ENCODE measurements at regions not wholly inside any gene's neighbourhood (a gene's known extent, or its start where the extent isn't known, plus 50 kb on each side); places are given as distances from the start of the nearest gene placed in this dataset.
"Not testable (repeated sequence)": the region's sequence is repeated elsewhere in the genome, so short reads cannot be mapped to it uniquely, and the experiment has no call there.

- peak; percentile 58 for DNase-seq
Measured at GRCh38 chr1:232335741-232336293, 294.1 kb downstream of the SIPA1L2 start.

DNA sequence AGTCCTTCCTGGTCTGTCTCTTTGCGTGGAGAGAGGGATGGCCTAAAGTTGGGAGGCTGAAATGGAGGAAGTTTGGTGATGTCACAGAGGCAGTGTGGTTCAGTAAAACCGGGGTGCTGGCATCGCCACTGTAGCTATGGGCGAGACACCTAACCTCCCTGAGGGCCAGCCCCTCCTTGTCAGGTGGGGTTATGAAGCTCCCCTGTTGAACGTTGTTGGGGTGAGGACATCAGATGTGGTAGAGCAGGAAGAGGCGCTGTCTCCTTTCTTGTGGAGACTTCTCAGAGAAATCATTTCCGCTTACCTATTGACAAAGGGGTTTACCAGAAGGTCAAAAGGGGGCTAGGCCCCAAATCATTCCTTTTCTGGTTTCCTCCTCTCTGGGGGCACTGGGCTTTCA, 294.7 kb downstream of the SIPA1L2 start:
- no peak for DNase-seq

- DNase-seq, result no peak
Measured at GRCh38 chr1:232334811-232335210, 295.1 kb downstream of the SIPA1L2 start.

- no peak for DNase-seq
Measured at GRCh38 chr1:232334246-232334645, 295.7 kb downstream of the SIPA1L2 start.

GRCh38 chr1:232333419-232333767, 296.5 kb downstream of the SIPA1L2 start:
- no peak for DNase-seq

DNA sequence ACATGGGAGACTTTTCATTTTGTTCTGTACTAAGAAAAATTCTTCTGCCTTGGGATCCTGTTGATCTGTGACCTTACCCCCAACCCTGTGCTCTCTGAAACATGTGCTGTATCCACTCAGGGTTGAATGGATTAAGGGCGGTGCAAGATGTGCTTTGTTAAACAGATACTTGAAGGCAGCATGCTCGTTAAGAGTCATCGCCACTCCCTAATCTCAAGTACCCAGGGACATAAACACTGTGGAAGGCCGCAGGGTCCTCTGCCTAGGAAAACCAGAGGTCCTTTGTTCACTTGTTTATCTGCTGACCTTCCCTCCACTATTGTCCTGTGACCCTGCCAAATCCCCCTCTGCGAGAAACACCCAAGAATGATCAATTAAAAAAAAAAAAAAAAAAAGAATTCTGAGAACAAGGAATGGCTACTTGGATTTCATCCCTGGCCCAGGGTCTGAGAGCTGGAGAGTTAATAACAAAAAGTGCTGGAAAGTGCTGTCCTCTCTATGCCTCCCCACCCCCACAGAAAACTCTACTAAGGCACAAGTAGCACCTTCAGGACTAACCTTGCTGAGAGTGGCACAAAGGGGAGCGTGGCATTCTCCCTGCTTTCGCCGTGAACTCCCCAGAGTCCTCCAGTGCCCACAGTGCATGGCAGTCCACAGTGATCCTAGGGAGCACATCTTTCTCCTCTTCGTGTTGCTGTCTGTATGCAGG, 297.1 kb downstream of the SIPA1L2 start:
- DNase-seq, result not testable (repeated sequence)

DNA sequence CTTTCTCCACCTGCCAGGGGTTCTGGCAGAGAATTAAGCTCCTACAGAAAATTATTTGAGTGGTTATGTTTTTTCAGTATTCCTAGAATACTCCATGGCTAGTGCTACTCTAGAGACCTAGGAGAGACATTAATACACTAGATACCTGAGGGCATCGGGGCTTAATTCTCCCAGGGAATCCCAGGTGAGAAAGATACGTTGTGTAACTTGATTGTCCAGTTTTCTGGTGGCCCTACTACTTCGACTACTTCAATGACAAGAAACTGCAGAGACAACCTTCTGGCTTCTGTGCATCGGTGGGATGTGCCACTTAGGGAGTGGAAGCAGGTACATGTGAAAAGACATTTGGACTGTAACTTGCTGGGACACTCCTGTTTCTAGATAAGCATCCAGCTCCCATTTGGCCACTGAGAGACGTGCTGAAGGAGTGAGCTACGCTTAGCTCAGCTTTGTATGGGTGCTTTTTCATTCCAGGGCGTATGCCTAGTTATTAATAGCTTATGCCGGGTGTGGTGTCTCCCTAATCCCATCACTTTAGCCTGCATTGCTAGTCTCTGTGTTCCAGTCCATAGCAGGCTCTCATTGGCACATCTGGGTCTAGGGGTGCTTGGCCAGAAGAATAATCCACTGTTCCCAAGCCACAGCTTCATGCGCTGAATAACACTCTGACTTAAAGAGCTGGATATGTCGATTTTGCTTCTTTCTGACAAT, 300.7 kb downstream of the SIPA1L2 start:
- DNase-seq, result no peak

DNA sequence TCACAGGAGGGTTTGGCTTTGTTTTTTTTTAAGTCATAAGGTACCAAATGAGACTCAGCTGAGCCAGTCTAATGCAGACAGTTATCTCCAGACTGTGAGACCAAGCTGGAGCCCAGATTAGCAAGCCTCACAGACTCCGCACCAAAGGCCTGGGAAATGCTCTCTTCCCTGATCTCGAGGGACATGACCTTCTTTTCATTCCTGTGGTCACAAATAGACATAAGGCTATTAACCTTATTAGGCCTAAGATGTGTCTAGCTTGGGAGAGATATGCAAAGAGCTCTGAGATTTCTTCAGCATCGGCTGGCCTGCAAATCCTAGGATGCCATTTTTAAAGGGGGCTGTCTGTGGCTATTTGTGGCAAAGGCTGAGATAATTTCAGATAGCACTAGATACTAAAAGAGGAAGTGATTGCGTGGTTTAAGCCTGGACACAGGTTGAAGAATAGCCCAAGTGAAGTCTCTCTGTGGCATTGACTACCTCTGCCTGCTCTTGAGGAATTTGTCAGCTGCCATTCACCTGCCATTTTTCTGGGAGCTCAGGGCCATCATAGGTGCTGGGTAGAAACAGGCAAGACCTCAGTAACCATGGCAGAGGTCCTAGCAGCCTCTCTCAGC, 301.3 kb downstream of the SIPA1L2 start:
- peak; percentile 64 for DNase-seq

GRCh38 chr1:232327899-232328298, 302.0 kb downstream of the SIPA1L2 start:
- DNase-seq, result no peak

DNA sequence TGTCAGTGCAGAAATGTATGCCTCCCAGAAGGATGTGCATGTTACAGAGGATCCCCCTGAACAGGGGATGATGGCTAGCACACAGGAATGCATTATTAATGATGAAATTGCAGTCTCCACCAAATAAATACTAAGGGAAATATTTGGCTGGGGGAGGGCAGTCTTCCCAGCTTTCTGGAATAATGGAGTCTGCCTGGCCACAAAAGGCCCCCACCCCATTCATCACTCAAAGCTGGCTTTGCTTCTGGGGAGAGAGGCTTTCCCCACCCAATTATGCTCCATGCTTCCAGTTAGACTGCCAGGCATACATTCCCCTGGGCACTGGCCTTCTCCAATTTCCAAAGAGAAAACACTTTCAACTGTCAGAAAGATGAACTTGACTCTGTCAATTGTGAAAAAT, 302.7 kb downstream of the SIPA1L2 start:
- peak; percentile 73 for DNase-seq

GRCh38 chr1:232322162-232322734, 307.7 kb downstream of the SIPA1L2 start:
- DNase-seq, result no peak

DNA sequence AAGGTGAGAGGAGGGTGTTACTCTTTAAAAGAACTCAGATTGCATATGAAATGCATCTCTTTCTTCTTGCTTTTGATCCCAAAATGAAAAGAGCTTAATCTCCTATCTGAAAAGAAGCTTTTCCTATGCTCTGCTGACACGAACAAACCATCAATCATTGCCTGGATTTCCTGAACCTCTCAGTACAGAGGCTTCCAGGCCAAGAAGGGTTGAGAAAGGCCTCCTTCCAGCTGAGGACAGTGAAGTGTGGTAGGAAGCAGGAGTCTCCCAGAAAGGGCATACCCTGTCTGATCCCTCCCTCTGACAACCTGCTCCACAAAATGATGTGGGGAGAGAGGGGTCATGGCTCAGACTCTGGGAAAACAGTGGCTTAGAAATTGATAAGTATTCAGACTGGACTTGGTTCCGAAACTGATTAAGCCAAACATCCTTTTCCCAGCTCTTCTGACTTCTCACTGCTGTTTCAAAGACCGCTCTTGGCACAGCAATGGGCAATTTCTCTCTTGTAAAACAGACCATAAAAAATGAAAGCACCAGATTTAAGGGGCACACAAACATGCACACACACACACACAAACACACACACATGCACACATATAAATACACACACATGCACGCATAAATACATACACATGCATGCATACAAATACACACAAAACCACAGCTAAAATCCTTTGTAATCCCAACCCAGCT, 310.3 kb downstream of the SIPA1L2 start:
- no peak for DNase-seq

DNA sequence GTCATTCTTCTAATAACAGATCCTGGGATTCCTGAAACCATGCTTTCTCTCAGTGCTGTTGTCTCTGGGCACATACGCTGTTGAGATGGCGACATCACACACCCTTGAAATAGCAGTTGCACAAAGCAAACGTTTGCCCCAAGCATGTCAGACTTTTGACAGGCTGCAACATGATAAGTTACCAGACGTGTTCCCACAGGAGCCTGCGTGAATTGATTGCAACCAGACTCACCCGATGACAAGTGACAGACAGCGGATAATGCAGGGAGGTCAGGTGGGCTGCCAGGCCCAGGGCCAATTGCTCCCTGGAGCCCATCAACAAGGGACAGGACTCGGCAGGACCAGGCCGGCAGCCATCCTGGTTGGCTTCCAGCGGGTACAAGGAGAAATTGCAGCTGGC, 310.9 kb downstream of the SIPA1L2 start:
- DNase-seq, result peak; percentile 71

GRCh38 chr1:232318143-232318542, 311.8 kb downstream of the SIPA1L2 start:
- DNase-seq, result no peak

DNA sequence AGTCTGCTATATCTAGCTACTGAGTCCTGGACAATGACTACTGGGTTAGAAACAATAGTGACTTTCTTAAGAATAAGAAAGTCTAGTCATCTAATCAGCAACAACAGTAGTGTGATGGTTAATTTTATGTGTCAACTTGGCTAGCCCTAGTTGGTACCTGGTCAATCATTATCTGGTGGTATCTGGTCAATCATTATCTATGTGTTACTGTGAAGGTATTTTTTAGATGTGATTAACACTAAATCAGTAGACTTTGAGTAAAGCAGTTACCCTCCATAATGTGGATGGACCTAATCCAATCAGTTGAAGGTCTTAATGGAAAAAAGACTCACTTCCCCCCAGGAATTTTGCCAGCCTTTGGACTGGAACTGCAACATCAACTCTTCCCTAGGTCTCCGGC, 312.6 kb downstream of the SIPA1L2 start:
- no peak for DNase-seq

- DNase-seq, result no peak
Measured at GRCh38 chr1:232316864-232317263, 313.1 kb downstream of the SIPA1L2 start.

DNA sequence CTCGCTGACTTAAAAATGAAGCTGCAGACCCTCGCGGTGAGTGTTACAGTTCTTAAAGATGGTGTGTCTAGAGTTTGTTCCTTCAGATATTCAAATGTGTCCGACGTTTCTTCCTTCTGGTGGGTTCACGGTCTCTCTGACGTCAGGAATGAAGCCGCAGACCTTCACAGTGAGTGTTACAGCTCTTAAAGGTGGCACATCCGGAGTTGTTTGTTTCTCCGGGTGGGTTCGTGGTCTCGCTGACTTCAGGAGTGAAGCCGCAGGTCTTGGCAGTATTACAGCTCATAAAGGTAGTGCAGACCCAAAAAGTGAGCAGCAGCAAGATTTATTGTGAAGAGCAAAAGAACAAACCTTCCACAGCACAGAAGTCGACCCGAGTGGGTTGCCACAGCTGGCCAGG, 316.1 kb downstream of the SIPA1L2 start:
- DNase-seq, result not testable (repeated sequence)

DNA sequence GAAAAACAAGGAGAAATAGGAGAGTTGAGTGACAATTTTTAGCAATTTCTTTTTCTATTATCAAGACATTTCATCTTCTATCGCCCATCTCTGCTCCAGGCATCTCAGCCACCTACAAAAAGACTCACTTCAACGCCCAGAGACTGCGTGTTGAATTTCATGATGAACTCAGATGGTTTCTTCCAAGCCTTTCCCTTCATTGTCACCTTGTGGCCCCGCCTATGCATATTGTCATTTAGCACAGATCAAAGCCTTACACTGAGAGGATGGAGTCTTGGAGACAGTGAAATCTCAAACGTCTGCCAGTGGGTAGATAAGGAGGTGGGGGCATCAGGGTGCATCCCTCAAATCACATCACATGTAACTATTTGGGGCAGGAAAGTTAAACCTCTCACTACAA, 319.4 kb downstream of the SIPA1L2 start:
- DNase-seq, result no peak

GRCh38 chr1:232308616-232309015, 321.3 kb downstream of the SIPA1L2 start:
- DNase-seq, result no peak

GRCh38 chr1:232307296-232308017, 322.5 kb downstream of the SIPA1L2 start:
- peak; percentile 38 for DNase-seq

DNA sequence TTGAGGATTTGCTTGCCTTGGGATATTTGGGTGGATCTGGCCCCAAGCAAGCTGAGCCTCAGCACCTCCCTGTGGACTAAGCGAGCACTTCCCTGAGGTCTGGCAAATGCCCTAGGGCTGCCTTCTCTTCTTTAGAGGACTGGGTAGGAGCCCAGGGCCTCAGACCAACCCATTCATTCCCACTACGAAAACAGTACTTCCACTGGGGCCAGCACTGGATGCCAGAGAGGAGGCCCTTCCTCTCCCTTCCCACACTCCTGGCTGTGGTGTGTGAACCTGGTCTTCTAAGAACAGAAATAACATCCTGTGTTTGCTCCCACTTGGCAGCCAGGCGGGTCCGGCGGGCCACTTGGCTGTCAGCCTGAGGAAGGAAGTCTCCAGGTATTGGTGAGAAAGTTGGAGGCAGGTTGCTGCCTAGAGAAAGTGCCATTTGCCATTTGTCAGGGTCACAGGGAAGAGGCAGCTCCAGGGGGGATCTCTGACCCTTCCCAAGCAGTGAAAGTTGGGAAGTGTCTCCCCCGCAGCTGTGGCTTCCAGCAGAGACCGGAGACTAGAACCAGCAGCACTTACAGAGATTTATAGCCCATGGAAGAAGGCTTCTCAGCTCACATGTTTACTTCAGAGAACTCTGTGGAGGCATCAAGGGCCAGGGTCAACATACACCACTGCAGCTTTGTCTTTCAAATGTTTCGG, 323.5 kb downstream of the SIPA1L2 start:
- DNase-seq, result no peak

- DNase-seq, result no peak
Measured at GRCh38 chr1:232305050-232305449, 324.9 kb downstream of the SIPA1L2 start.

Measured in eye (tissue), 1 donor.